H9 (cell line): ENCODE measurements at regions not wholly inside any gene's neighbourhood (a gene's known extent, or its start where the extent isn't known, plus 50 kb on each side); places are given as distances from the start of the nearest gene placed in this dataset.

Experiments
- DNase-seq: peaks from one replicate; pipeline ENCODE4 v3.0.0-alpha.2; 2017
- H2AFZ ChIP-seq: one replicate; pipeline ENCODE4 v1.6.1; 2013; ENCODE audit warnings: mild to moderate bottlenecking, low read length, control low read depth, moderate library complexity
- H2AK5ac ChIP-seq: 2 replicates; pipeline ENCODE4 v1.6.1; 2013; ENCODE audit warnings: low read length, control low read depth, mixed read lengths; ENCODE audit not compliant: insufficient read length
- H2BK120ac ChIP-seq: one replicate; pipeline ENCODE4 v1.6.1; 2013; ENCODE audit warnings: low read depth, mild to moderate bottlenecking, low read length, control low read depth, inconsistent platforms; ENCODE audit not compliant: poor library complexity, severe bottlenecking
- H2BK12ac ChIP-seq: 2 replicates; pipeline ENCODE4 v1.6.1; 2013; ENCODE audit warnings: low read length, control low read depth, mixed read lengths, low read depth; ENCODE audit not compliant: insufficient read length
- H2BK15ac ChIP-seq: 2 replicates; pipeline ENCODE4 v1.6.1; 2013; ENCODE audit warnings: low read depth, low read length, control low read depth
- H2BK20ac ChIP-seq: one replicate; pipeline ENCODE4 v1.6.1; 2013; ENCODE audit warnings: low read depth, mild to moderate bottlenecking, low read length, control low read depth, inconsistent platforms; ENCODE audit not compliant: poor library complexity, severe bottlenecking
- H2BK5ac ChIP-seq: 2 replicates; pipeline ENCODE4 v1.6.1; 2013; ENCODE audit warnings: low read length, control low read depth, mixed read lengths; ENCODE audit not compliant: insufficient read length
- H3K14ac ChIP-seq: 2 replicates; pipeline ENCODE4 v1.6.1; 2013; ENCODE audit warnings: low read length, control low read depth; ENCODE audit not compliant: insufficient read depth
- H3K18ac ChIP-seq: 2 replicates; pipeline ENCODE4 v1.6.1; 2013; ENCODE audit warnings: low read depth, mild to moderate bottlenecking, mixed read lengths, low read length, control low read depth; ENCODE audit not compliant: insufficient read length
- H3K23ac ChIP-seq: 2 replicates; pipeline ENCODE4 v1.6.1; 2013; ENCODE audit warnings: low read length, control low read depth, mixed read lengths, low read depth; ENCODE audit not compliant: insufficient read length
- H3K23me2 ChIP-seq: 2 replicates; pipeline ENCODE4 v1.6.1; 2013; ENCODE audit warnings: low read depth, mild to moderate bottlenecking, mixed read lengths, low read length, control low read depth; ENCODE audit not compliant: insufficient read length, poor library complexity, severe bottlenecking
- H3K27ac ChIP-seq: 2 replicates; pipeline ENCODE4 v1.5.1; 2013; ENCODE audit warnings: low read length, control low read depth, mixed read lengths, low read depth; ENCODE audit not compliant: insufficient read length
- H3K27me3 ChIP-seq: 2 replicates; pipeline ENCODE4 v1.6.1; 2013; ENCODE audit warnings: low read length, control low read depth, inconsistent platforms; ENCODE audit not compliant: insufficient read depth
- H3K4ac ChIP-seq: 2 replicates; pipeline ENCODE4 v1.6.1; 2013; ENCODE audit warnings: low read depth, mild to moderate bottlenecking, control low read depth, inconsistent platforms, low read length, moderate library complexity
- H3K4me1 ChIP-seq: 2 replicates; pipeline ENCODE4 v1.6.1; 2013; ENCODE audit warnings: low read length, control low read depth, inconsistent platforms; ENCODE audit not compliant: insufficient read depth
- H3K4me2 ChIP-seq: 2 replicates; pipeline ENCODE4 v1.6.1; 2013; ENCODE audit warnings: low read length, control low read depth, mixed read lengths; ENCODE audit not compliant: insufficient read length, insufficient read depth
- H3K56ac ChIP-seq: 2 replicates; pipeline ENCODE4 v1.6.1; 2013; ENCODE audit warnings: low read depth, mild to moderate bottlenecking, mixed read lengths, low read length, control low read depth; ENCODE audit not compliant: insufficient read length
- H3K79me1 ChIP-seq: 2 replicates; pipeline ENCODE4 v1.6.1; 2013; ENCODE audit warnings: low read depth, mild to moderate bottlenecking, moderate library complexity, low read length, control low read depth, inconsistent platforms; ENCODE audit not compliant: insufficient read depth, poor library complexity, severe bottlenecking
- H3K79me2 ChIP-seq: 2 replicates; pipeline ENCODE4 v1.6.1; 2013; ENCODE audit warnings: low read length, control low read depth, inconsistent platforms; ENCODE audit not compliant: insufficient read depth
- H3K9ac ChIP-seq: 2 replicates; pipeline ENCODE4 v1.6.1; 2013; ENCODE audit warnings: low read length, control low read depth, mixed read lengths; ENCODE audit not compliant: insufficient read length; ENCODE audit errors: extremely low read depth
- H3K9me3 ChIP-seq: one replicate; pipeline ENCODE4 v1.6.1; 2013; ENCODE audit warnings: low read depth, low read length, inconsistent platforms; ENCODE audit not compliant: control insufficient read depth
- H3T11ph ChIP-seq: one replicate; pipeline ENCODE4 v1.6.1; 2013; ENCODE audit warnings: mild to moderate bottlenecking, low read length, control low read depth, inconsistent platforms
- H4K20me1 ChIP-seq: one replicate; pipeline ENCODE4 v1.6.1; 2013; ENCODE audit not compliant: control insufficient read depth, insufficient read length, insufficient read depth
- H4K5ac ChIP-seq: 2 replicates; pipeline ENCODE4 v1.6.1; 2013; ENCODE audit warnings: low read depth, mild to moderate bottlenecking, mixed read lengths, low read length, control low read depth; ENCODE audit not compliant: insufficient read length
- H4K8ac ChIP-seq: replicated peaks from 2 replicates; pipeline ENCODE4 v1.6.1; 2013; ENCODE audit warnings: low read length, control low read depth, mixed read lengths, low read depth; ENCODE audit not compliant: insufficient read length
- H4K91ac ChIP-seq: 2 replicates; pipeline ENCODE4 v1.6.1; 2013; ENCODE audit warnings: low read depth, mild to moderate bottlenecking, moderate library complexity, mixed read lengths, low read length, control low read depth; ENCODE audit not compliant: insufficient read length
- H3K27ac Mint-ChIP-seq, 3 experiments: 2 replicates in 2 of 3; 3 replicates in 1 of 3; pipeline ENCODE4 v1.8.0; 2020 to 2021; ENCODE audit warnings: mixed read lengths in 3 of 3, mild to moderate bottlenecking in 1 of 3, moderate library complexity in 1 of 3
- H3K27me3 Mint-ChIP-seq: 2 replicates; pipeline ENCODE4 v1.8.0; 2021; ENCODE audit warnings: low read depth, mild to moderate bottlenecking, moderate library complexity, mixed read lengths
- H3K36me3 Mint-ChIP-seq, 3 experiments: 2 replicates in 2 of 3; 3 replicates in 1 of 3; pipeline ENCODE4 v1.8.0; 2020 to 2021; ENCODE audit warnings: low read depth in 3 of 3, mixed read lengths in 3 of 3; ENCODE audit not compliant: insufficient read depth in 1 of 3
- H3K4me1 Mint-ChIP-seq, 2 experiments: 2 replicates each; pipeline ENCODE4 v1.8.0; 2020; ENCODE audit warnings: mixed read lengths in 2 of 2
- H3K4me3 Mint-ChIP-seq, 2 experiments: 2 replicates in 1 of 2; 3 replicates in 1 of 2; pipeline ENCODE4 v1.8.0; 2020 to 2021; ENCODE audit warnings: mild to moderate bottlenecking in 2 of 2, mixed read lengths in 2 of 2, moderate library complexity in 1 of 2
- H3K9me3 Mint-ChIP-seq, 2 experiments: 2 replicates in 1 of 2; 3 replicates in 1 of 2; pipeline ENCODE4 v1.8.0; 2020; ENCODE audit warnings: mild to moderate bottlenecking in 2 of 2, mixed read lengths in 2 of 2, moderate library complexity in 1 of 2
- CTCF ChIP-seq: fragments of 200-600 bp; sonication (generic); conservative IDR thresholded peaks from 3 replicates; pipeline ENCODE4 v1.8.0; 2021; ENCODE audit warnings: antibody characterized with exemption, mild to moderate bottlenecking
- WGBS: extraction: QIAGEN DNeasy Blood & Tissue Kit; methylation state at CpG from one replicate; pipeline ENCODE4 v1.1.7; 2013; ENCODE audit warnings: missing lambda C conversion rate, low lambda C conversion rate, mixed read lengths; ENCODE audit not compliant: insufficient read length; ENCODE audit errors: extremely low coverage; 5-methylcytosine and 5-hydroxymethylcytosine counted together

- H3K36me3 Mint-ChIP-seq, result peaks cover 13 to 24% (median 19%) of the 10 kb centered on the region in 3 experiments
Measured at GRCh38 chr16:72457243-72457940, 285.4 kb upstream of the PMFBP1 start.

More at GRCh38 chr16:72457243-72457940, 285.4 kb upstream of the PMFBP1 start:
- no peaks in the 10 kb centered on the region for H3K4me1 Mint-ChIP-seq
- no CpG with 5 or more reads among the region's 4 CpGs for WGBS
- H2AK5ac ChIP-seq, result no peak overlapping the region
- H3K9me3 Mint-ChIP-seq, result peaks cover 27 to 40% of the 10 kb centered on the region in 2 experiments
- H3K27ac ChIP-seq, result no peak overlapping the region
- no peak overlapping the region for H3K4ac ChIP-seq
- H3T11ph ChIP-seq, result no peak overlapping the region
- H4K8ac ChIP-seq, result no peak overlapping the region
- no peak overlapping the region for H2BK20ac ChIP-seq
- no peak overlapping the region for H2BK120ac ChIP-seq
- H3K23me2 ChIP-seq, result no peaks in the 10 kb centered on the region
- no peak overlapping the region for H2BK15ac ChIP-seq
- no peak overlapping the region for H3K56ac ChIP-seq
- no peak for DNase-seq
- H3K27ac Mint-ChIP-seq, result no peak overlapping the region
- H4K91ac ChIP-seq, result no peak overlapping the region
- H3K79me1 ChIP-seq, result no peaks in the 10 kb centered on the region
- no peak for TF ChIP-seq CTCF
- no peak overlapping the region for H3K18ac ChIP-seq
- no peak overlapping the region for H3K14ac ChIP-seq
- H3K4me2 ChIP-seq, result no peak overlapping the region
- no peak overlapping the region for H2BK5ac ChIP-seq
- no peaks in the 10 kb centered on the region; the same call in 1 of the 2 replicates for H3K27me3 Mint-ChIP-seq
- H2BK12ac ChIP-seq, result no peak overlapping the region
- no peaks in the 10 kb centered on the region for H4K20me1 ChIP-seq
- no peaks in the 10 kb centered on the region for H3K27me3 ChIP-seq
- H3K9me3 ChIP-seq, result no peaks in the 10 kb centered on the region
- no peak overlapping the region for H4K5ac ChIP-seq
- H2AFZ ChIP-seq, result no peak overlapping the region
- H3K23ac ChIP-seq, result no peak overlapping the region
- no peaks in the 10 kb centered on the region for H3K4me1 ChIP-seq
- no peak overlapping the region for H3K4me3 Mint-ChIP-seq
- no peaks in the 10 kb centered on the region for H3K79me2 ChIP-seq
- no peak overlapping the region for H3K9ac ChIP-seq
